HG02938 (cell line): ENCODE measurements at regions not wholly inside any gene's neighbourhood (a gene's known extent, or its start where the extent isn't known, plus 50 kb on each side); places are given as distances from the start of the nearest gene placed in this dataset.

Source experiments
- ATAC-seq: cut with Tn5 transposase; IDR thresholded peaks from one replicate; pipeline ENCODE4 v1.9.1; 2021; ENCODE audit warnings: mild to moderate bottlenecking, moderate library complexity; ENCODE audit not compliant: unreplicated experiment

DNA sequence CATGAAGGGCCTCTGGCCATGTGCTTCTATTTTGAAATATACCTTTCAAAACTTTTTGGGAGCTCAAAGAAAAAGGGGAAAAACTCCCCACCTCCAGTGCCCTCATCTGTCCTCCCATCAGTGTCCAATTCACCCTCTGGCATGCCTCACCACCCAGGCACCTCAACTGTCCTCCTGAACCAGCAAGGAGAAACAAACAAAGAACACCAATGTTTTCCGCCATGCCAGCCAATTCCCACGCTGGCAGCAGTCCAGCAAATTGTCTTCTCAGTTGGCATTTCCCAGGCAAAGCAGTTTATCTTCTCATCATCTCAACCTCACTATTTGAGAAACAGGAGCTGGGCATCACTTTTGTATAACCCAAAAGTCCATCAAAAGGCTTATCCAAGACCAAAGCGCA, 496.9 kb downstream of the SOX6 start:
- no peak for ATAC-seq

DNA sequence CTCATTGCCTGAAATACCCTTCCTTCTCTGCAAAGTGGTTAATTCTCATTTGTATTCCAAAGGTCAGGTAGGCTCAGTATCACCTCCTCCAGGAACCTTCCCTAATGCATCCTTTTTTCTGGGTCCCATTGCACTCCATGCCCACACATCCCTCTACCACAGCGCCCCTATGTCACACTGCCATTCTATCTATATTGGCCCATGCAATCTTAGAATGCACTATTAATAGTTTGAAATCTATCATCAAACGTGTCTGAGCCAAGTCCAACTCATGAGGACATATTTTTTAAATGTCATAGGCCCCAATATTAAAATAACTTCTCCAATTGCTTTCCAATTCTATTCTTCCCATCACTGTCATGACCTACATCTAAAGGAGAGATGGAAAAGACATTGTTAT, 495.1 kb downstream of the SOX6 start:
- no peak for ATAC-seq

DNA sequence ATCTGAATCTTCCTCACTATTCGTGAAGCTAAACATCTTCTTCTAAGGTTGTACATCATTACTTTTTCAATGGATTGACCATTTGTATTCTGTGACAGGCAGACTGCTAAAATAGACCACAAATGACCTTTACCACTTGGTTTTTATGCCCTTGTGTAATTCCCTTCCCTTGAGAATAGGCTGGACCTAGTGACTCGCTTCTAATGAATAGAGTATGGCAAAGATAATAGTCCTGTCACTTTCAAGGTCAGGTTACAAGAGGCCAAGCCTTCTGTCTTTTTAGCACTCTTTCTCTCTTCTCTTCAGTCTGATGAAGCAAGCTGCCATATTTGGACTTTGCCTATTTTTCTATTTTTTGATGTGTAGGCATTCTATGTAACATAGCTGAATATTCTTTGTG, 492.9 kb downstream of the SOX6 start:
- no peak for ATAC-seq

DNA sequence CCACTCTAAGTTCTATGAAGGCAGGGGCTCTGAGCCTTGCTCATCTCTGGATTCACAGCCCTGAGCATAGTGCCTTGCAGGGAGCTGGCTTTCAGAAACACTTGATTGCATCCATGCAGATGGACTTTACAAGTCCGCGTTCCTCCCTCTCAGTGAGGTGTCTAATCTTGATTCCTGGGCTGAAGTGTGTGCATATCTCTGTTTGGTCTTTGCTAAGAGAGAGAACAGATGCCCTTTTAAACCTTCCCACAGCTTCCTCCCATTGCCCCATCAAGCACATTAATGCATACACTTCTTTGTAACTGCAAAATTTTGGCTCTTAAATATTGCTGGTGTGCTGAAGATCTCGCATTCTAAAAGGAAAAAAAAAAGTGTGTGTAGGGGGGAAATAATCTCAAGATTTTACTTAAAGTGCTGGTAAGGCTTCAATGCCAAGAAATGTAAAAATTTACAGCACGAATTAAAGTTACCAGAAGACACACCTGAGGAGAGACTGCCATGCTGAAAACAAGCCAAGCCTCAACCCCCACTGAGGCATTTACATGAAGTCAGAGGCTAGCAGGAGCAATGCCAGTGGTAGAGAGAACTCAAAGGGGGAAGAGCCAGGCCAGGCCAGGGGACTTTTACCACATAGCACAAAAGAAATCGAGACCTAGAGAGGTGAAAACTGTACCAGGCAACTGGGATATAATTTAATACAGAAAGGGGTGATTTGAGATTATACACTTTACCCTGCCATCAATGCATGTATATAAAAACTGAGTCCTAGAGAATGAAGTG, 492.1 kb downstream of the SOX6 start:
- no peak for ATAC-seq

DNA sequence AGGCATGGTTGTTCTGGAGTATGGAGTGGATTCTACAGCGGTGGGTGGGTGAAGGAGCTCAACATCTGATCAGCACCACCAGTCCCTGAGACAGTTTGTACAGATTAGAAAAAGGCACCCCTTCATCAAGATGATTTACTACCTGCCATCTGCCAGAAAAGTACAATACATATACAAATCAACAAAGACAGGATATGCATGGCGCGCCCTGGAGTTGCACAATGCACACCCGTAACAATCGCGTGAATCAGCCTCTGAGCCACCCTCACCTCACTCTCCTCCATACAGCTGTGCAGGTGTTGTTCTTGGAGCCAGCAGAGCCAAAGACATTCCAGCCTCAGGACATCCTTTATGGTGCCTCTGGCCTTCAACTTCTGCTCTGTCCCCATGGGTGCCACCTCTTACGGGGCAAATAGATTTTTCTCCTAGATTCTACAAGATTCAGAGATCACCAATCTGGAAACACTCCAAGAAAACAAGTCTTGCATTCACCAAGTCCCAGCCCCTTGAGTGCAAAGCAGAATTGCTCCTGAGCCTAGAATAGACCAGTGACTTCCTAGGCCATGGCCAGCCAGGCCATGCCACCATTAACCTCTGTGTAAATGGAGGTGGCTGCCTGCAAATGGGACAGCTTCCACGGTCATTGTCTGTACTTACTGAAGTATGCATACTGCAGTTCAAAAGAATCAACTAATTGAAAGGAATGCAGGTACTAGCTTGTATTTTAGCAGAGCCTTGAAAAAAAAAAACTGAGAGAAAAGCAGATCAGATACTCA, 490.9 kb downstream of the SOX6 start:
- no peak for ATAC-seq

DNA sequence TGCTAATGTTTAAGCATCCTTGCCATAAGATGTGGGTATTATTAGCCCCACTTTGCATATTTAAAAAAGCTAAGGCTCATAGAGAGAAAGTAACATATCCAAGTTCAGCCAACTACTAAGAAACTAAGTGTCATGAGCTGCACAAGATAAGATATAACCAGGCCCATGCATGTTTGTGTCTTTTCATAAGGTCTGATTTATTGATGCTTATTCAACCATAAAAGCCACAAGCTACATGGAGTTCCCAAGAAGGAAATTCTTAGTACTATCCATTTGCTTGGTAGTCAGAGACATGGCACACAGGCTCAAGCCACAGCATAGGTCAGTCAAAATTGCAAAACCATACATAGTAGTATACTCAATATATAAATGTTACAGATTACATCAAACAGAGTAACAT, 488.5 kb downstream of the SOX6 start:
- no peak for ATAC-seq

DNA sequence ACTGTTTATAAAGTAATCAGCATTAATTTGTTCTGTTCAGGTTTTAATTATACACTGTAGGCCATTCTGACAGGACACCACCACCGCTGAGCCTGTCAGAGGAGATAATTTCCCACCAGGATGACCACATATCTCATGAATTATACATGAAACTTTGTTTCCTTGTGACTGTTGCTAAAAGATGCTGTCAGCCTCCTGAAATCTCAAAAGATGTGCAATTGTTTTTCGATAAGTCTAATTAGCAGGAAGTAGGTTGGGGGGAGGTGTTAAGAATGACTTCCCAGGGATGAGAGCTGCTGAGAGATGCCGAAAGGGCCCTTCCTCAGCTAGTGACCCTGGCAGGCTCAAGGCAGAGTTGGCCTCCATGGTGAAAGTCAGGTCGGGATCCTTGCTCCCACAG, 485.4 kb downstream of the SOX6 start:
- ATAC-seq, result no peak

DNA sequence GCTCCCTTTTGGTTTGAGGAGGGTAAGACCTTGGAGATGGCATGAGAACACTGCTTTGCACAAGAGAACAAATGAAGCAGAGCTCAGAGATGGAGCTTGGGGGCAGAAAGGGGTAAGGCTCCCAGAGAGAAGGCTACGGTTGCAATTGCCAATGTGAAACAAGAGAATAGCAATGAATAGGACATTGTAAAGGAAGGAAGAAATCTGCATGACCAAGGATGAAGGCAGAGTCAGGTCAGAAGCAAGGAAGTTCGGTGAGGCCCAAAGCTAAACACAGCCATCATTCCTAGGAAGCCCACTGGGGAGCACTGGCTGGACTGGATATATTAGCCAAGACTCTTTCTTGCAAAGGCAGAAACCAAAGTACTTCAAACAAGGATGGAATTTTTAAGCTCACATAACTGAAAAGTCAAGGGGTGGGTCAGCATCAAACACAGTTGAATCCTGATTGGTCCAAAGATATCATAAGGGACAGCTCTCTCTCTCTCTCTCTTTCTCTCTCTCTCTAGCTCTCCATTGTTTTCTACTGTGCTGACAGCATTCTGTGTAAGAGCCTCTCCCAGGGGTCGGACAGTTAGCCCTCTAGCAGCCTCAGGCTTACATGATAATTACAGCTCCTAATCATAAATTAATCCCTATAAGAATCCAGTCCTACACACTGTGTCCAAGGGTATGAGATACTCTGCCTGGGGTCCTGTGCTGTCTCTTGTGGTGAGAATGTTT, 484.3 kb downstream of the SOX6 start:
- ATAC-seq, result no peak

DNA sequence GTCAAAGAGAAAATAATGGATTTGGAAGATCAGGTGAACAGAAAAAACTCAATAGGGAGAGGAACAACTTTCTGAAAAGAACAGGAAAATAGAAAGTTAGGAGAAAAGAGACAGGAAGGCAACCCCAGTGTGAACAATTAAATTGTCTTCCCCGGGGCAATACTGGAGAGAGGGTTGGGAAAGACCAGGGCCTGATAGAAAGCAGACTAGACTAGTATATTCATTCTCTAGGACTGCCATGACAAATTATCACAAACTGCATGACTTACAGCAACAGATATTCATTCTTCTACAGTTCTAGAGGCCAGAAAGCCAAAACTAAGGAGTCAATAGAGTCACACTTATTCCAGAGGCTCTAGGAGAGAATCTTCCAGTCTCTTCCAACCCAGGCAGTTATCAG, 482.8 kb downstream of the SOX6 start:
- ATAC-seq, result no peak

DNA sequence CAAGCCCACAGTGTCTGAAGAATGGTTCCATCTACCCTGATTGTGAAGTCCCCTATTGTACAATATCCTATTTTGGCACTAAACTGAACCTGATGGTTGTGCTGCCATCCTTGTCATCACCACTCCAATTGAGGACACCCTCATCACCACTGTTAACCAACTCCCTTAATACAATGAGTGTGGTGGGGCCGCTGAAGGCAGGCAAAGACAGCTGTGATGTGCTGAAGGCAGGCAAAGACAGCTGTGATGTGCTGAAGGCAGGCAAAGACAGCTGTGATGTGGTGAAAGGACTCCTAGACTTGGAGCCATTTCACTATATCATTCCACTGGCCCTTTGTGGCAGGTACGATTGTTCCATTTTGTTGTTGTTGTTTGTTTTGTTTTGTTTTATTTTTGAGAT, 481.6 kb downstream of the SOX6 start:
- no peak for ATAC-seq

DNA sequence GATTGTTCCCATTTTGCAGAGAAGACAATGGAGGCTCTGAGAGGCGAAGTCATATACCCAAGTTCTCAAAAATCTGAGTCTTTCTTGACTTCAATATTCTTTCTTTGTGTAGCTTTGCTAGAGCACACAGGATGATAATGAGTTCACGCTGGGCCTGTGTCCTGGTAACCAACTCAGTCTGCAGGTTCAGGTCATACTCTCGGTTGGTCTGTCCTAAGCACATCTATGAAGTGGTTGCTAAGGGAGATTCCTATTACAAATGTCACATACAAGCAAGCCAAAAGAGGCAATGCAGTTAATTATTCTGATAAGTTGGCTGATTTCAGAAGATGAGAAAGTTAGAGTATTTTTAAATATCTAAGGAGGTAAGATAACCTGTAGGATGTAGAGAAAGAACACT, 481.0 kb downstream of the SOX6 start:
- ATAC-seq, result no peak

DNA sequence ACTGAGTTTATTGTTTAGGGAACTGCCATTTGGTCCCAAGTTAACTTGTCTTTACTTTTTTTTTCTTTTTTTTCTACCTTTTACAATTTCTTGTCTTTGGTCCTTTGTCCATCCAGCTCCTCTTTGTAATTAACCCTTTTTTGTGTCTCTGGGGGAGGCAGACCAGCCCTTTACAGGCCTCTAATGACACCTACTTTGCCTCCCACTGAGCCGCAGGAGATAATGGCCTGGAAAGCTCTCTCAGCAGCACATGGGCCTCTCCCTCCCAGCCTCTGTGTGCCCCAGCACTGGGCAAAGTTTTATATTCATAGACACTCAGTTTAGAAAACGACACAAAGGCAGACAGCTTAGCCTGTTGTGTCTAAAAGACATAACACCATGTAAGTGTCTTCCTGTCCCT, 480.4 kb downstream of the SOX6 start:
- no peak for ATAC-seq

DNA sequence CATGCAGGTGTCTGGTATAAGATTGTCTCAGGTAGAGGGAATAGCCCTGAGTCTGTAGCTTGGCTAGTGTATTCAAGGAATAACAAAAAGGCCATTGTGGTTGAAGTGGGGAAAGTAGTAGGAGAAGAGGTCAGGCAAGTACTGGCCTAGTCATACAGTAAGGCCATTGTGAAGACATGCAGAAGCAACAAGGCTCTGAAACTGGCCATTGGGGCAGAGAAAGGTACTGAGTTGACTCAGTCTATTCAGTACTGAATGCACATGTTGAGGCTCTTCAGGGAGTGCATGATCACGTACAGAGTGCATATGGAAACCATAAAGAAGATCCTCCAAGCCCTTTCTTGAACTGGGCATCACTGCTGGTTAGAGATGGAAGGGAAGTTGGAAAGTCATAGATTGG, 477.6 kb downstream of the SOX6 start:
- ATAC-seq, result no peak

DNA sequence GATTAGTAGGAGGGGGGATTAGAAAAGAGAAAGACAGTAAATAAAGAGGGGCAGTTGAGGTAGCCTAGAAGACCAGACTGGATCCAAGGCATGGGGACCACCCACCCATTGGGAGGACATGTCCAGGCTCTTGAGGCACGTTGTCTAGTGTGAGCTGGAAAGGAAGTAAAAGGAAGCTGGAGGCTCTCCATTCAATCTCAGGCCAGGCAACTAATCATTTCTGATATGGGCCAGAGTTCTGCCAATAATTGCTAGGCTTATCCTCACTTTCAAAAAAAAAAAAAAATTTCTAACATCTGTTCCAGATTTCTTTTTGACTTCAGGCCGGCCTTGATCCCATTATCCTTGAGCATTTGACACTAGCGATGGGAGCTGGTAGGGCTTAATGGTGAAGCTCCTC, 476.1 kb downstream of the SOX6 start:
- no peak for ATAC-seq

DNA sequence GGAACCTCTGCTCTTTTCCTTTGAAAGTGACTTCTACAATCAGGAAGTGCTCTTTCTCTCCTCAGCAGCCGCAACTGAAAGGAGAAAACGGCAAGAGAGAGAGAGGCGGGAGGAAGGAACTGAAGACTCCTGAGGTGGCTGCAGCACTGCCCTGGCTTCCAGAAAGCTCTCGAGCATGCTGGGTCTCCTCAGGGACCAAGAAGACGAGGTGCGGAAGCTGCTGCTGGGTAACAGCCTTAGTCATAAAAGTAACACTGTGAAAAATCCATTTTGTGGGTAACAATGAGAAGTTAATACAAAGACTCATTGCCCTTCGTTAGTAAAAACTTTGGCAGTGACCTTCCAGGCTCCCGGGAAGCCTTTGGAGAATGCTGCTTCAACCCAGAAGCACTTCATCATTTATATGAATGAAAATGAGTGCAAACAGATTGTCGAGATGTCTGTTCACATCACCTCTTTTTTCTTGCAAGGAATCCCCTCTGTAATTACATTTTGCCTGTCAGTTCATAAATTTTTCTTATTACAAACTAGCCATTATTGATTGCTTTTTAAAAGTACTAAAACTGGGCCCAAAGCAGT, 473.4 kb downstream of the SOX6 start:
- no peak for ATAC-seq

DNA sequence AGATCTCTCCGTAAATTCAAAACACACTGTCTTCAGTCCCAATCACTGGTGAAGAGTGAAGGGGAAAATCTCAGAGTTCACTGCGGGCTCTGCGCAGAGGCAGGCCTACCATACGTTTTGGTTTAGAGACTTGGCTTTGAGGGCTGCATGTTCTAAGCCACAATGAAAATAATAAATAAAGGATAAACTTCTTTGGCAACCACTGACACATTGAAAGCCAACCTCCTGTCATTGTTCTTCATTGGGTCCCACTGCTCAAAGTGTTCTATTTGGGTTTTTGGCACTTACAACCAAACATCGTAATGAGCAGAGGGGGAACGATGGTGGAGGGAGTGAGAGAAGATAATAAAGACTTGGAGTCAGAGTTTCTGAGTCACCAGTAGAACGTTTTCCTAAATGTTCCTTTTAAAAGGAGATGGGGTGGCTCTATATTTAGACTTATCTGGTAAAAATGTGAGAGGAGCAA, 472.9 kb downstream of the SOX6 start:
- ATAC-seq, result no peak

DNA sequence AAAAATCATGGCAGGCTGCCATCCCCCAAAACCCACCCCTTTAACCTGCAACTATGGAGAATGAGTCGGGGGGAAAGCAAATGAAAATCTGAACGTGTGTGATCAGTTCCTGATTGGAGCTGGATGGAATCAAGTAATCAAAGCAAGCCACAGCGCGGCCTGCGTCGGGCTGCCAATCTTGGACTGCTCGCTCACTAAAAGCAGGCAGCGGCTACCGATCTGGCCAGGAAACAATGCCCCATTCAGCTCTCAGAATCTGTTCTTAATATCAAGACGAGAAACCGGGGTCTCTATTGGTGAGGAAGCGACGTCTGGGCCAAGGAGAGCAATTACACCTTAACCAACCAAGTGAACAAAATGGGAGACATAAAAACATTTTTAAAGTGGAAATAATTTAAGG, 472.2 kb downstream of the SOX6 start:
- no peak for ATAC-seq

DNA sequence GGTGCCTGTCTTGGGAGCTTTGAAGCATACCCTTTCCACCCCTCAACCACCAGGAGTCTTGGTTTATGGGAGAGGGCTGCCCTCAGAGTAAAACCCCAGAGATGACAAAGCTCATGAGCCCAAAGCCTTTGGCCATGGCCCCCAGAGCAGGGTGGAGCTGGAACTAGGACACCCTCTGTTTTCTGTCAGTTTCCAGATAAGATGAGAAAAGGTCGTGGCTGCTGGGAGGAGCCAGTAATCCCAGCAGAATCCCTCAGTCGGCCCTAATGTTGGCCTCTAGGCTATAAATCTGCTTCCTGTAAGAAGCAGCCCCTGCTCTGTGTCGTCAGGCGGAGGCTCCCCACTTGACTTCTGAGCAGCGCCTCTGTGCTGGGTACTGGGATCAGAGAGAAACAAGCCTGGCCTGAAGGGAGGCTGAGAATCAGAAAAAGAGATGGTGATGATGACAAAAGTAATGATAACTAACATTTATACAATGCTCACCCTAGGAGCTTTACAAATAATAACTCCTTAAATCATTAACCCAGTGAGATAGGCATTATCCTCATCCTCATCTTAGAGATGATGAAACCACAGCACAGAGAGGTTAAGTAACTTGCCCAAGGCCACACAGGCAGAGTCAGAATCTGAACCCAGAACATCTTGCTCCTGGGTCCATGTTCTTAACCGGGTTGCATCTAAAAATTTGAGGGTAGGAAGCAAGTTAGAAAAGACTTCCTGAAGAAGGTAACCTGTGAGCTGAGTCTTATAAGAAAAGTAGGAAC, 471.4 kb downstream of the SOX6 start:
- ATAC-seq, result no peak

DNA sequence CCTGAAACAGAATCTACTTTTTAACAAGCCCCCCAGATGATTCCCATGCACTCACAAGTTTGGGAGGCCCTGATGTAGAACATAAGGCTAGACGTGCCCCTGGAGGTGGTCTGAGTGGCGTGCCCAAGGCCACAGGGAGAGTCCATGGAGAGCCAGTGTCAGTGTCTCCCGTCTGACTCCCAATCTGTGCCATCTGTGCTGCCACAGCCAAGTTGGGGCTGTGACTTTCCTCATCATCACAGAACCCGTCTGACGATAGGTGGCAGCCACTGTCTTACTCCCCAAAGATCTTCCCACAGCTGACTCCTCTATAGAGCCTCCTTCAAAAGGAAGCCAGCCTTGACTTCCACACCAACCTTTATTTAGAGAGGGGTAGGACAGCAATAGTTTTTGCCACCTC, 470.5 kb downstream of the SOX6 start:
- ATAC-seq, result no peak

DNA sequence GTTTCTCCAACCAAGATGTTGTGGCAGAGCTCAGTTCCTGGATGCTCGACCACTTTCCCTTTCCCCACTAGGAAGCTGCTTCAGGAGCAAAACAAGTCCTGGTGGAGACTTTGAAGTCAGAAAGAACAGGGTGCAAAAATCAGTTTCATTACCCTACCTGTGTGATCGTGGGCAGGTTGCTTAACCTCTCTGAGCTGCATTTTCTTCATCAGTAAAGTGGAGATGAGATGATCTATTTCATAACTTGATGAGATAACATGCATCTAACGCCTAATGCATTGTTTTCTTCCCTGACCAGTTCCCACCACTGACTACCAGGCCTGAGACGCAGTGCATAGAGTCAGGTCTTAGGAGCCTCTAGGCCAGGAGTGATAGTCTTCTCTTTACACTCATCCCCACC, 470.0 kb downstream of the SOX6 start:
- no peak for ATAC-seq

DNA sequence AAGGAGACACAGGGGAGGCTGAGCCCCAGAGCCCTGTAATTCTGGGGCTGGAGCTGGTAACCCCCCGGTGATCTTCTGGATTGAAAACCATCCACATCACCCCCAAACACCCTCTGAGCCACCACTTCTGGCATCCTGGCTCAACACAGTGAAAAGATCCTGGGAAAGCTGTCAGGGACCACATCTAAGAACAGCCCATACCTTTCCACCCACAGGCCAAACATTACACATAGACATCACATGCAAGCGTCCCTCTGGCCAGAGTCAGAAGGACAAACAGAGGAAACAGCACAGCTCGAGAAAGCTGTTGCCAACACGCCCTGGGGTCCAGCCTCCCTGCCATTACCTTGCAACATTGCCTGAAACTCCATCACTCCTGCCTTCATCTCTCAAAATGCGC, 469.5 kb downstream of the SOX6 start:
- ATAC-seq, result no peak
